GM18498 (cell line): ENCODE measurements at regions not wholly inside any gene's neighbourhood (a gene's known extent, or its start where the extent isn't known, plus 50 kb on each side); places are given as distances from the start of the nearest gene placed in this dataset.
A peak's percentile ranks its signal among the peaks of the same experiment; 100 is the strongest.
"Not testable (repeated sequence)": the region's sequence is repeated elsewhere in the genome, so short reads cannot be mapped to it uniquely, and the experiment has no call there.

Source experiments
- ATAC-seq: cut with Tn5 transposase; IDR thresholded peaks from one replicate; pipeline ENCODE4 v1.9.1; 2021; ENCODE audit warnings: mild to moderate bottlenecking, moderate library complexity; ENCODE audit not compliant: unreplicated experiment

DNA sequence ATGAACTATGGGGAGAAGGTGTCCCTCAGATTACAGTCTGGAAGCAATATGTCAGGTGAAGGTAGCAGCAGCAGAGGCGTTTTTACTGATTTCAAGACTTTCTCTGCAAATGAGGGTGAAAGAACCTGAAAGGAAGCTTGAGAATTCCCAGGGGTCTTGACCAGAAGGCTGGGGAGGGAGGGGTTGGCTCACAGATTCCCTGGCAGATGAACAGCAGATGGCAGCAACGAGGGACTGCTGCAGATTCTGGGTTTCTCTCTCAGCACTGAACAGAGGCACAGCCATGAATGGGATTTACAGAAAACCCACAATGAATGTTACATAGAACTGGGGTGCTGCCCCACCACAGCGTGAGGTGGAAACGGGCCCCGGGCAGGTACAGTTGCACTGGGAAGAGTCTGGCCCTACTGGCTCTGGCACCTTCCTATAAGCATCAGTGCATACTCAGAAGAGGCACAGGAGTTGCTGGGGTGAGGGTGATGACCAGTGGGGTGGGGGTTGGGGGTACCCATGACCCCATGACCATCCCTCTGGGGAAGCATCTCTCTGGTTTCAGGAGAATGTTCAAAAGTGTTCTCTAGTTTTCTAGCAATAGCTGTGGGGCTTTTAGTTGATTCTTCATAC lies 317.8 kb downstream of the SH2D4B start:
- ATAC-seq: peak; percentile 86

DNA sequence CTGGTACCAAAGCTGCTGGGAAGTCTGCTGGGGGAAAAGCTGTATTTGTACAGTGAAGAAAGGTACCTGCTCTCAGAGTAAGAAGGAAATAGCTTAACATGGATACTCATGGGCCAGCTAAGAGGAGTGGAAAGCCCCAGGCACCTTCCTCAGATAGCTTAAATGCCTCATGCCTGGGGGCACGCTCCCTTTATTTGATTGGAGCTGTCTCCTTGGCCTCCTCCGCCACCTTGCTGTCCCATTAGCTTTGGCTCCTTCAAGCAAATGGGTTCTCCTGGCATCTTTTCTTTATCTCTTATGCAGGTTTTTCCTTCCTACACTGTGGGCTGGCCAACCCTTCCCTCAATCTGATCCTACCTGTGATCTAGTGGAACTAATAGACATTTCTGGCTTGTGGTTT lies 318.5 kb downstream of the SH2D4B start:
- ATAC-seq: no peak

DNA sequence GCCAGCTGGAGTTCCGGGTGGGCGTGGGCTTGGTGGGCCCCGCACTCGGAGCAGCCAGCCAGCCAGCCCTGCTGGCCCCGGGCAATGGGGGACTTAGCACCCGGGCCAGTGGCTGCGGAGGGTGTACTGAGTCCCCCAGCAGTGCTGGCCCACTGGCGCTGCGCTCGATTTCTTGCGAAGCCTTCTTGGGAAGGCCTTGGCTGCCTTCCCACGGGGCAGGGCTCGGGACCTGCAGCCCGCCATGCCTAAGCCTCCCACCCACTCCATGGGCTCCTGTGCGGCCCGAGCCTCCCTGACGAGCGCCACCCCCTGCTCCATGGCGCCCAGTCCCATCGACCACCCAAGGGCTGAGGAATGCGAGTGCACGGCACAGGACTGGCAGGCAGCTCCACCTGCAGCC lies 321.6 kb downstream of the SH2D4B start:
- not testable (repeated sequence) for ATAC-seq

DNA sequence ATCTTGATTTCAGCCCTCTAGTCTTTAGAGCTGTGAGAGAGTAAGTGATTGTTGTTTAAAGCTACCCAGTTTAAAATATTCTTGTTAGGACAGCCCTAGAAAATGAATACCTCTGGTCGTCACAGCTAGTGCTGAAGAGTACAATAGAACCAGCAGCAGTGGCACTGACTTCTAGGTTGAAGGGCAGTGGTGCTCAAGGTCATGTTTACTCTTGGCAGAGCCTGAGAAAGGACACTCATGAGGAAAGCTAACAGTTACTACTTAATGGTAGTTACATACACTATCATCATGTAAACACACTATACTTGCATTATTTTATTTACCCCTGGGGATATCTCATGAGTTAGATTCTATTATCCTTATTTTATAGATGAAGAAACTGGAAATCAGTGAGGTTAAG lies 323.0 kb downstream of the SH2D4B start:
- ATAC-seq: no peak

GRCh38 chr10:80861882-80862281 lies 324.2 kb downstream of the SH2D4B start:
- ATAC-seq: no peak

DNA sequence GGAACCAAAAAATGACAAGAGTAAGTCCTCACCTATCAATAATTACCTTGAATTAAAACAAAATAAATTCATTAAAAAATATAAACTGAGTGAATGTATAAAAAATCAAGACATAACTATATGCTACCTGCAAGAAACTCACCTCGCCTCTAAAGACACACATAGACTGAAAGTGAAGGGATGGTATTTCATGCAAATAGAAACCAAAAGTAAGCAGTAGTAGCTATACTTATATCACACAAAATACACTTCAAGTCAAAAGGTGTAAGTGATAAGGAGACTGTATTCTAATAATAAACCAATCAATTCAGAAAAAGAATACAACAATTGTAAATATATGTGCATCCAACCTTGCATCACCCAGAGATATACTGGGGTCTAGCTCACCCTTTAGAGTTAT lies 332.6 kb downstream of the SH2D4B start:
- ATAC-seq: peak; percentile 88

- peak; percentile 74 for ATAC-seq
Measured at GRCh38 chr10:80871083-80871482, 333.4 kb downstream of the SH2D4B start.

- ATAC-seq: peak; percentile 83
Measured at GRCh38 chr10:80878330-80878729, 340.6 kb downstream of the SH2D4B start.

- no peak for ATAC-seq
Measured at GRCh38 chr10:80890146-80890545, 352.4 kb downstream of the SH2D4B start.

DNA sequence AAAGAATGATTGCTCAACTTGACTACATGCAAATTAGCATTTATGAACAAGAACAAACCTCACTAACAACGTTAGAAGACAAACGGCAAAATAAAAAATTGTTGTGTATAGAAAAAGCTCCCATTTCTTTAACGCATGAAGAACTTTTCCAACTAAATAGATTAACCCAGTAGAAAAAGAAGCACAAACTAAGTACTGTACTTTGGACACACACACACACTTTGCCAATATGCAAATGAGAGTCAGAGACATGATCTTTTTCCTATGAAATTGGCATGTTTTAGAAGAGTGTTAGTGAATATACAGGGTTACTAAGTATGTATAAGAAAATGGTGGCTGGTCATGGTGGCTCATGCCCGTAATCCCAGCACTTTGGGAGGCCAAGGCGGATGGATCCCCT lies 355.6 kb downstream of the SH2D4B start:
- ATAC-seq: no peak

DNA sequence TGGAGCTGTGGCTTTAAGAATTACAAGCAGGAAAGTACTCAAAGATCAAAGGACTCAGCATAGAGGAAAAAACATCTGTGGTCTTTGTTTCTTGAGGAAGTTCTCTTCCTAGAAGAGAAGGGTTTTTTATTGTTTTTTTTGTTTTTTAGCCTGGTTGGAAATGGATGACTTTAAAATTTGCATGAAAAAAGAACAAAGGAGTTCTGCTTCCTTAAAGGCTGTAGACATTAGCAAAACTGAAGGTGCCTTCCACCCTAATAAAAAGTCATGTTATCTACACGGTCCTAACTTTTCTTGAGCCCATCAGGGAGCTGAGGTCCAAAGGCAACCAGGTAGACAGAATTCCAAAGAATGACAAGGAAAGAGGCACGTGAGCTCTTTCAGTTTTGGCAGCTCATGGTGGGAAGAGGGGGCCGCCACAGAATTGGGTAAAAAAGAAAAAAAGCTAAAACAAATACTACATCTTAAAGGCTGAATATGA lies 356.6 kb downstream of the SH2D4B start:
- ATAC-seq: no peak

DNA sequence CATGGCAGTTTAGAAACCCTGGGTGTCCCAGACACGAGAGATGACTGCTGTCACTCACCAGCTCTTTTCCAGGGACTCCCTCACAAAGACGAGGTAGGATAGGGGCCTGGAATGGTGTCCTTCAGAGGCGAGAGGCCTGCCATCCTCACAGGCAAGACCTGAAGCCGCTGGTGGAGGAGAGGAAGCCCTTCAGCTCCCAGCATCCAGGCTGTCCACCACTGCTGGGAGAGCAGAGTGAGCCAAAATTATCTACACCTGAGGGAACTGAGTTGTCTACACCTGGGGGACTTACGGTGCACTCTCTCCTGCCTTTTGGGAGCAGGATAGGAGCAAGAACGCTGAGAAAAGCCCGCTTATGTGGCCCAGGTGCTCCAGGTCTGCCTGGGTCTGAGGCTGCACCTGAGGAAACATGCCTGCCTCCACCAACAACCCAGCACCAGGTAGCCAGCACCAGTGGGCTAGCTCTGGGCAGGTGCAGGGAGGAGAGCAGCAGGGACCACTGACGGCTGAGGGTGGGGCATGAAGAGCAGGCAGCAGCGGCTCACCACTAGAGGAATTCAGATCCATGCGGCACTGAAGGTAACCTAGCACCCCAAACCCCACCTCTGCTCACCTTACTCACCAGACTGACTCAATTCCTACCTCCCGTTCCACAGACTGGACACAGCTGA lies 357.2 kb downstream of the SH2D4B start:
- ATAC-seq: no peak

DNA sequence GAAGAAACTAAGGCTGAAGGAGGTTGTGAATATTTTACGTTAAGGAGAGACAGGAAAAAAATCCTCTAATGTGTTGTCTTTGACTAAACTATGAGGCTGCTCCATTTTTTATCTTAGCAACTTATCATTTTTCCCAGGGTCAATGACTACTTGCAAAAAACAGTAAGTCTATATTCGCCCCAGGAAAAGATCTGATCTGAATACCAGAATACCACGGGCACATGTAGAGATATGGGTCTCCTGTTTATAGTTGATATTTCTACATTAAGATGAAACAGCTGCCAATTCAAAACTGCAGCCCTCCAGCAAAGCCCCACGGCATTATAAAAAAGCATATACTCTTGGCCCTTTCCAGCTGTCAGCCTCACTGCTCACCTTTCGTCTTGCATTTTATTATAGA lies 358.4 kb downstream of the SH2D4B start:
- no peak for ATAC-seq

DNA sequence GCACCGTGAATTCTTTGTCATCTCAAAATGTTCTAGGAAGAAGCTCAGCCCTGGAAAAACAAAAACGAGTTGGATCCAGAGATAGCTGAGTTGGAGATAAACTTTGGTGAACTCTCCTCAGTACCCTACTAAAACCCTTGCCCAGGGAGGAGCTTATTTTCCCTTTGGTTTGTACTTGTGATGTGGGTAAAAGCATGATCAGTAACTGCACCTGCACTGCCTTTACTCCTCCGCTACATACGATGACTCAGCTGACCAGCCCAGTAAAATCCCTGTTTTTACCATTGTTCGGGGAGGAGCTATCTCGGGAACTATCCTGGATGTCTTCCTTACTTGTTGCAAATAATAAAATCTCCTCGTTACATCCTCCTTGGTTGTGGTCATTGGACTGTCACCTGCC lies 359.3 kb downstream of the SH2D4B start:
- ATAC-seq: no peak

GRCh38 chr10:80900661-80901060 lies 363.0 kb downstream of the SH2D4B start:
- ATAC-seq: peak; percentile 67

GRCh38 chr10:80908611-80909010 lies 370.9 kb downstream of the SH2D4B start:
- no peak for ATAC-seq

DNA sequence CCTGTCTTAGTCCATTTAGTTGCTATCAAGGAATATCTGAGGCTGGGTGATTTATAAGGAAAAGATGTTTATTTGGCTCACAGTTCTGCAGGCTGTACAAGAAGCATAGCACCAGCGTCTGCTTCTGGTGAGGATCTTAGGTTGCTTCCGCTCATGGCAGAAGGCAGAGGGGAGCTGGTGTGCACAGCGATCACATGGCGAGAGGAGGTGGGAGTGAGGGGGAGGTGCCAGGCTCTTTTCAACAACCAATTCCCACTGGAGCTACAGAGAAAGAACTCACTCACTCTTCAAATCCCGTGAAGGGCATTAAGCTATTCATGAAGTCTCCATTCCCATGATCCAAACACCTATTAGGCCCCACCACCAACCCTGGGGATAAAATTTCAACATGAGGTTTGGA lies 371.6 kb downstream of the SH2D4B start:
- no peak for ATAC-seq

DNA sequence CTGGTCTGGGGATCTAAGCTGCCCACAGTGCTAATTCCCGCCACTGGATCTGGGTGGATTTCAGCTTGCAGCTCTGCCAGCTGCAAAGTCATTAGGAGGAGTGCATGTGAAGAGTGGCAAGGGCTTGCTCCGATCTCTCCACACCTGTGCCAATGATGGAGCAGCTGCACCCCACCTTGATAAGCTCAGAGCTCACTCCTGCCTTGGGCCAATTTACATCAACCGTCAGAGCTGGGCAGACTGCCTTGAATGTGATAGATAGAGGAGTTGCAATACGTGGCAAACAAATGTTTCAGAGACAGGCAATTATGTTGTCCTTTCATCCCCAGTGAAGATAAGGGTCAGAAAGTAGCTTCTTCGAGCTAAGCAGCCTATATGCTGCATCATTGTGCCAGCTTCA lies 379.9 kb downstream of the SH2D4B start:
- ATAC-seq: no peak

GRCh38 chr10:80921032-80921431 lies 383.3 kb downstream of the SH2D4B start:
- no peak for ATAC-seq

DNA sequence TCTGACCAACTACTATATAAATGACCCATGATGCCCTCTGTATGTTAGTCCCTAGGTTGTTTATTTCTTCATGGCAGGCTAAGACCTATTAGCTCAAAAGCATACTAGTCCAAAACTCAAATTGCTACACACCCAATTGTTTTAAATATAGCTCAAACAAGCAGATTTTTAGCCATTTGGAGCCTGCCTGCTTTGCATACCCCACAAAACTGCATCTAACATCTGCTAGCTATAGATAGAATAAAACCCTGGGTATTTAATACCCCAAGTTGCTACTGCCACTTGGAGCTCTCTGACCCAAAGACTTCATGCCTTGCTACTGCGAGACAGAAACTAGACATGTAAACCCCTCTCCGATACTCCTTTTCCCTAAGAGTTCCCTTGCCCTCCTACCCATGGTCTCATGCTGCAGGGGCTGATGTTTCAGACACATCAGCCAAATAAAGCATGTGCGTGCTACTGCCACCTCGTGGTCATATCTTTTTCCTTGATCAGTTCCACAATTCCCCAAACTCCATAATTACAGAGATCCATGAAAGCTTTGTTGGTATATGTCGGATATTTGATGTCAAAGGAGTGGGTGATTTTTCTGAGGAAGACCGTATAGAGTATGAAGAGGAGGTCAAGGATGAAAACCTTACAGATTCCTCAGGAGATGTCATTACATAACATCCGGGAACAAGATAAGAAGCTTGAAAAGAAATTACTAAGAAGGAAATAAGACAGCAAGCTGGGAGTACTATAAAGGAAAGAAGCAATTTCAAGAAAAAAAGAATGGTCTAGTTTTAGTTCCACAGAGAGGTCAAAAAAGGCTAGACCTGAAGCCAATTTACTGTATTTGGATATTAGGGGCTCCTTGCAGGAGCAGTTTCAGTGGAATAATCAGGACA lies 386.6 kb downstream of the SH2D4B start:
- peak; percentile 60 for ATAC-seq

DNA sequence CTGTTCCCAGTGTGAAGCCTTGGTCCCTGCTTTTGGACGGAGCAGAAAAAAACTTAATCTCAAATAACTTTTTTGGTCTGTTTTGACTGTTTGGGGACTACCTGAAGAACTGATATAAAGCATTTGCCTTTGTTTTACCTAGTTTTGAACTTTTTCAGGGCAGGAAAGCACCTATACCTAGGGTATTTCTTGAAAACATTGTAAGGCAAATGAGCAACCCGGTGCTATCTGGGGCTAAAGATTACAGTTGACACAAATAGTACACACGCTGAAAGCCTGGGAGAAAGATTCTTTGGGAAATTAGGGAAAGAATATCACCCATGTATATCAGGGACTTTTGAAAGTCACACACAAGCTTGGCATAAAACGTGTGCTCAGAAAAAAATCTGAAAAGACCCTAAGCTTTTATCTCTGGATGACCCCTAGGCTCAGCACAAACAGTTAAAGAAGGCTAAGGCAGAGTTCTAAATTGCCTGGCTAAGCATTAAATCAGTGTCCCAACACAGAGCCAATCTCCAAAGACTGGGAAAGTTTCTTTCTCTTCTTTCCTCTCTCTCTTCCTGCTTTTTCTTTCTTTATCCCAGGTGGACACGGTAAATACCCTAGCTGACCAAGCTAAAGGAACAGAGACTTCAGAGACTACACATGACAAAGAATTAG lies 389.8 kb downstream of the SH2D4B start:
- no peak for ATAC-seq
